Neural cell (in vitro differentiated cells): ENCODE measurements at regions not wholly inside any gene's neighbourhood (a gene's known extent, or its start where the extent isn't known, plus 50 kb on each side); places are given as distances from the start of the nearest gene placed in this dataset.

Source experiments
- H2AFZ ChIP-seq: fragments of 200-600, 300-800 bp; sonication (generic), shearing (Covaris generic); 2 replicates; pipeline ENCODE4 v1.6.0; 2014; ENCODE audit warnings: low read depth, mild to moderate bottlenecking, antibody characterized with exemption, low read length, moderate library complexity
- H3F3A ChIP-seq: fragments of 200-600 bp; shearing (Covaris generic); 2 replicates; pipeline ENCODE4 v1.6.1; 2016; ENCODE audit warnings: mild to moderate bottlenecking, moderate library complexity, mixed read lengths, antibody characterized with exemption, low read length; ENCODE audit not compliant: insufficient read depth, poor library complexity, severe bottlenecking
- H3K27ac ChIP-seq: fragments of 200-600, 300-800 bp; sonication (generic), shearing (Covaris generic); 2 replicates; pipeline ENCODE4 v1.5.1; 2014; ENCODE audit warnings: mild to moderate bottlenecking, low read length, moderate library complexity
- H3K27me3 ChIP-seq: fragments of 300-800, 200-600 bp; sonication (generic), shearing (Covaris generic); 2 replicates; pipeline ENCODE4 v1.6.0; 2014; ENCODE audit warnings: mild to moderate bottlenecking, low read depth, low read length, moderate library complexity; ENCODE audit not compliant: insufficient read depth
- H3K36me3 ChIP-seq: fragments of 300-800, 200-600 bp; sonication (generic), shearing (Covaris generic); 2 replicates; pipeline ENCODE4 v1.5.1; 2014; ENCODE audit warnings: mild to moderate bottlenecking, antibody characterized with exemption, low read length, moderate library complexity; ENCODE audit not compliant: insufficient read depth
- H3K4me2 ChIP-seq: fragments of 300-800, 200-600 bp; sonication (generic), shearing (Covaris generic); 2 replicates; pipeline ENCODE4 v1.6.0; 2014; ENCODE audit warnings: mild to moderate bottlenecking, low read length
- H3K4me3 ChIP-seq: fragments of 300-800, 200-600 bp; sonication (generic), shearing (Covaris generic); 2 replicates; pipeline ENCODE4 v1.5.1; 2014; ENCODE audit warnings: mild to moderate bottlenecking, low read length, moderate library complexity
- H3K79me2 ChIP-seq: fragments of 200-600 bp; shearing (Covaris generic); replicated peaks from 2 replicates; pipeline ENCODE4 v1.6.0; 2014; ENCODE audit warnings: mild to moderate bottlenecking, low read length, moderate library complexity; ENCODE audit not compliant: insufficient read depth
- H3K9ac ChIP-seq: fragments of 300-800, 200-600 bp; sonication (generic), shearing (Covaris generic); 2 replicates; pipeline ENCODE4 v1.6.1; 2016; ENCODE audit warnings: mild to moderate bottlenecking, low read length, mixed read lengths
- H3K9me2 ChIP-seq: fragments of 200-600 bp; shearing (Covaris generic); 2 replicates; pipeline ENCODE4 v1.6.1; 2016; ENCODE audit warnings: mild to moderate bottlenecking, low read length, mixed read lengths; ENCODE audit not compliant: insufficient read depth
- H3K9me3 ChIP-seq: fragments of 200-600, 300-800 bp; sonication (generic), shearing (Covaris generic); 2 replicates; pipeline ENCODE4 v1.6.1; 2016; ENCODE audit warnings: mild to moderate bottlenecking, mixed run types, low read length, moderate library complexity, mixed read lengths
- H4K20me1 ChIP-seq: fragments of 200-600 bp; shearing (Covaris generic); 2 replicates; pipeline ENCODE4 v1.6.1; 2016; ENCODE audit warnings: mild to moderate bottlenecking, mixed run types; ENCODE audit not compliant: insufficient read depth
- EP300 ChIP-seq: fragments of 450-650 bp; conservative IDR thresholded peaks from 2 replicates; pipeline ENCODE4 v1.6.1; 2014; ENCODE audit warnings: antibody characterized with exemption, mild to moderate bottlenecking, moderate library complexity; ENCODE audit not compliant: poor library complexity, severe bottlenecking
- EZH2 ChIP-seq: fragments of 200-600, 300-800 bp; shearing (Covaris generic), sonication (generic); IDR thresholded peaks from 2 replicates; pipeline ENCODE4 v1.6.1; 2014; ENCODE audit warnings: antibody characterized with exemption, low read length, borderline replicate concordance, mild to moderate bottlenecking; ENCODE audit not compliant: insufficient read depth, poor library complexity, severe bottlenecking
- MXI1 ChIP-seq: fragments of 450-650 bp; conservative IDR thresholded peaks from 2 replicates; pipeline ENCODE4 v1.6.1; 2014; ENCODE audit warnings: antibody characterized with exemption, mild to moderate bottlenecking; ENCODE audit not compliant: poor library complexity, severe bottlenecking
- POLR2AphosphoS5 ChIP-seq: IDR thresholded peaks from 2 replicates; pipeline ENCODE4 v1.6.1; 2012
- RAD21 ChIP-seq: fragments of 450-650 bp; conservative IDR thresholded peaks from 2 replicates; pipeline ENCODE4 v1.6.1; 2014; ENCODE audit warnings: antibody characterized with exemption, mild to moderate bottlenecking, moderate library complexity
- SMC3 ChIP-seq: fragments of 450-650 bp; conservative IDR thresholded peaks from 2 replicates; pipeline ENCODE4 v1.6.1; 2014; ENCODE audit warnings: antibody characterized with exemption, mild to moderate bottlenecking, moderate library complexity; ENCODE audit not compliant: poor library complexity
- TAF1 ChIP-seq: IDR thresholded peaks from 2 replicates; pipeline ENCODE4 v1.6.1; 2012; ENCODE audit warnings: low read depth
- TF ChIP-seq, protein P1 (sequence below): IDR thresholded peaks from 2 replicates; pipeline ENCODE4 v1.6.1; 2012; ENCODE audit warnings: borderline replicate concordance
- TF ChIP-seq, protein P2 (sequence below): fragments of 450-650 bp; IDR thresholded peaks from 2 replicates; pipeline ENCODE4 v1.5.1; 2014; ENCODE audit warnings: antibody characterized with exemption, mild to moderate bottlenecking, moderate library complexity; ENCODE audit not compliant: poor library complexity, severe bottlenecking

DNA sequence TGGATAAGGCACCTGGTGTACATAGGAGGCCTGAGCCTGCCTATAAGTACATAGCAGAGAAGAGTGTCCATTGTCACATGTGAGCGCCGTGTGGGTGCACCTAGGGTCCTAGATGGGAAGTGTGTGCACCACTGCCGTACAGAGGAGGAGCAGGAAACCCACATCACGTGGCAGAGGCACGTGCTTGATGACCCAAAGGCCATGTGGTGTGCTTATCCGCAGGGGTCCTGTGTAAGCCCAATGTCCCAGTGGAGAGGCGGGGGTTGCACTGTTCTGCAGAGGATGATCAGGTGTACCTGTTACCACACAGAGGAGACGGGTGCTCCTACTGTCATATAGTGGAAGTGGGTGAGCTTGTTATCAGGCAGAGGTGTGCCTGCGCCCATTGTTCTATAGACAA, 354.1 kb upstream of the IRX2 start:
- Histone ChIP-seq H3K27ac (no peak overlapping the region), H3K36me3 (no peaks in the 10 kb centered on the region), H3K4me2 (no peak overlapping the region), H3F3A (no peaks in the 10 kb centered on the region), H3K79me2 (no peaks in the 10 kb centered on the region), H2AFZ (no peak overlapping the region), H3K9me3 (no peaks in the 10 kb centered on the region), H3K4me3 (no peak overlapping the region), H3K9ac (no peak overlapping the region), H4K20me1 (no peaks in the 10 kb centered on the region), H3K27me3 (peaks cover 35% of the 10 kb centered on the region), H3K9me2 (no peaks in the 10 kb centered on the region)
- TF ChIP-seq RAD21 (no peak), SMC3 (no peak), EP300 (no peak)
- TF ChIP-seq, protein P1, sequence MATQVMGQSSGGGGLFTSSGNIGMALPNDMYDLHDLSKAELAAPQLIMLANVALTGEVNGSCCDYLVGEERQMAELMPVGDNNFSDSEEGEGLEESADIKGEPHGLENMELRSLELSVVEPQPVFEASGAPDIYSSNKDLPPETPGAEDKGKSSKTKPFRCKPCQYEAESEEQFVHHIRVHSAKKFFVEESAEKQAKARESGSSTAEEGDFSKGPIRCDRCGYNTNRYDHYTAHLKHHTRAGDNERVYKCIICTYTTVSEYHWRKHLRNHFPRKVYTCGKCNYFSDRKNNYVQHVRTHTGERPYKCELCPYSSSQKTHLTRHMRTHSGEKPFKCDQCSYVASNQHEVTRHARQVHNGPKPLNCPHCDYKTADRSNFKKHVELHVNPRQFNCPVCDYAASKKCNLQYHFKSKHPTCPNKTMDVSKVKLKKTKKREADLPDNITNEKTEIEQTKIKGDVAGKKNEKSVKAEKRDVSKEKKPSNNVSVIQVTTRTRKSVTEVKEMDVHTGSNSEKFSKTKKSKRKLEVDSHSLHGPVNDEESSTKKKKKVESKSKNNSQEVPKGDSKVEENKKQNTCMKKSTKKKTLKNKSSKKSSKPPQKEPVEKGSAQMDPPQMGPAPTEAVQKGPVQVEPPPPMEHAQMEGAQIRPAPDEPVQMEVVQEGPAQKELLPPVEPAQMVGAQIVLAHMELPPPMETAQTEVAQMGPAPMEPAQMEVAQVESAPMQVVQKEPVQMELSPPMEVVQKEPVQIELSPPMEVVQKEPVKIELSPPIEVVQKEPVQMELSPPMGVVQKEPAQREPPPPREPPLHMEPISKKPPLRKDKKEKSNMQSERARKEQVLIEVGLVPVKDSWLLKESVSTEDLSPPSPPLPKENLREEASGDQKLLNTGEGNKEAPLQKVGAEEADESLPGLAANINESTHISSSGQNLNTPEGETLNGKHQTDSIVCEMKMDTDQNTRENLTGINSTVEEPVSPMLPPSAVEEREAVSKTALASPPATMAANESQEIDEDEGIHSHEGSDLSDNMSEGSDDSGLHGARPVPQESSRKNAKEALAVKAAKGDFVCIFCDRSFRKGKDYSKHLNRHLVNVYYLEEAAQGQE = no peak
- TF ChIP-seq, protein P2, sequence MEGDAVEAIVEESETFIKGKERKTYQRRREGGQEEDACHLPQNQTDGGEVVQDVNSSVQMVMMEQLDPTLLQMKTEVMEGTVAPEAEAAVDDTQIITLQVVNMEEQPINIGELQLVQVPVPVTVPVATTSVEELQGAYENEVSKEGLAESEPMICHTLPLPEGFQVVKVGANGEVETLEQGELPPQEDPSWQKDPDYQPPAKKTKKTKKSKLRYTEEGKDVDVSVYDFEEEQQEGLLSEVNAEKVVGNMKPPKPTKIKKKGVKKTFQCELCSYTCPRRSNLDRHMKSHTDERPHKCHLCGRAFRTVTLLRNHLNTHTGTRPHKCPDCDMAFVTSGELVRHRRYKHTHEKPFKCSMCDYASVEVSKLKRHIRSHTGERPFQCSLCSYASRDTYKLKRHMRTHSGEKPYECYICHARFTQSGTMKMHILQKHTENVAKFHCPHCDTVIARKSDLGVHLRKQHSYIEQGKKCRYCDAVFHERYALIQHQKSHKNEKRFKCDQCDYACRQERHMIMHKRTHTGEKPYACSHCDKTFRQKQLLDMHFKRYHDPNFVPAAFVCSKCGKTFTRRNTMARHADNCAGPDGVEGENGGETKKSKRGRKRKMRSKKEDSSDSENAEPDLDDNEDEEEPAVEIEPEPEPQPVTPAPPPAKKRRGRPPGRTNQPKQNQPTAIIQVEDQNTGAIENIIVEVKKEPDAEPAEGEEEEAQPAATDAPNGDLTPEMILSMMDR = no peak

DNA sequence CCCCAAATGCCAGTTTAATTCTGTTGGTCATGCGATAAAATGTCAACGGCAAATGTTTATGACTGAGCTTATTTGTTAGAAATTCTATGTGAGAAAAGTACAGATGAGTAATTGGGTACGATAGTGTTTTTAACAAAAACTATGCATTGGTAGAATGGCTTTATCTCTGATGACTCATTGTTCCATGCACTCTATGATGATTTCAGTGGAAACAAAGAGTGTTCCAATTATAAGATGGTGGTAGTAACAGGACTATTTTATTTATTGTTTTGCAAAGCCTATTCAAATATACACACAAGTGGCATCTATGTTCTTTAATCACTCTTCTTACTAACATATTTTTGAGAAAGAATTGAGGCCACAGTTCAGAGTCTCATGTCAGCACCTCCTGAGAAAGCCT, 353.7 kb upstream of the IRX2 start:
- no peak overlapping the region for H3K27ac ChIP-seq
- no peaks in the 10 kb centered on the region for H3F3A ChIP-seq
- H2AFZ ChIP-seq = no peak overlapping the region
- no peak overlapping the region for H3K9ac ChIP-seq
- peaks cover 35% of the 10 kb centered on the region for H3K27me3 ChIP-seq
- H3K36me3 ChIP-seq = no peaks in the 10 kb centered on the region
- no peak overlapping the region for H3K4me2 ChIP-seq
- H3K4me3 ChIP-seq = no peak overlapping the region
- H3K79me2 ChIP-seq = no peaks in the 10 kb centered on the region
- H3K9me2 ChIP-seq = no peaks in the 10 kb centered on the region
- H4K20me1 ChIP-seq = no peaks in the 10 kb centered on the region
- no peak for TF ChIP-seq TAF1
- no peak for TF ChIP-seq POLR2AphosphoS5
- TF ChIP-seq, protein P1 = no peak
- TF ChIP-seq EP300 = no peak
- TF ChIP-seq RAD21 = no peak
- no peak for TF ChIP-seq SMC3
- no peak for TF ChIP-seq MXI1
- TF ChIP-seq EZH2 = no peak
- TF ChIP-seq, protein P2 = no peak
- H3K9me3 ChIP-seq = no peaks in the 10 kb centered on the region
